Tibial nerve (tissue), 4 donors: ENCODE measurements at regions not wholly inside any gene's neighbourhood (a gene's known extent, or its start where the extent isn't known, plus 50 kb on each side); places are given as distances from the start of the nearest gene placed in this dataset.

Experiments
- DNase-seq, 2 donors: peaks; one replicate each; pipeline ENCODE4 v3.0.0-alpha.2; 2019; ENCODE audit warnings: low spot score in 2 of 2
- H3K27ac ChIP-seq, 4 donors: fragments of 200-600 bp; sonication (generic) in 3 of 4; one replicate each; pipeline ENCODE4 v1.5.1; 2017 to 2019; ENCODE audit warnings: mild to moderate bottlenecking in 1 of 4
- H3K27me3 ChIP-seq, 2 donors: fragments of 200-600 bp; sonication (generic) in 1 of 2; one replicate each; pipeline versions ENCODE4 v1.5.1 to v1.6.0; 2017 to 2019
- H3K36me3 ChIP-seq, 3 donors: fragments of 200-600 bp; sonication (generic); one replicate each; pipeline ENCODE4 v1.5.1; 2018 to 2019
- H3K4me1 ChIP-seq, 4 donors: fragments of 200-600 bp; sonication (generic) in 3 of 4; one replicate each; pipeline ENCODE4 v1.5.1; 2017 to 2019
- H3K4me3 ChIP-seq, 4 donors: fragments of 200-600 bp; sonication (generic) in 3 of 4; one replicate each; pipeline ENCODE4 v1.5.1; 2017 to 2019; ENCODE audit warnings: mild to moderate bottlenecking in 1 of 4, moderate library complexity in 1 of 4
- H3K9me3 ChIP-seq, 4 donors: fragments of 200-600 bp; sonication (generic) in 3 of 4; one replicate each; pipeline ENCODE4 v1.5.1; 2017 to 2019
- CTCF ChIP-seq, 5 experiments: fragments of 200-600 bp in 3 of 5; fragments of 450-650 bp in 2 of 5; sonication (generic) in 3 of 5; IDR thresholded peaks; one replicate each; pipeline ENCODE4 v1.5.1; 2016 to 2019; ENCODE audit warnings: antibody characterized with exemption in 5 of 5, mild to moderate bottlenecking in 3 of 5, moderate library complexity in 2 of 5
- EP300 ChIP-seq, 2 donors: sonication (generic); formaldehyde crosslinking; IDR thresholded peaks; one replicate each; pipeline ENCODE4 v1.6.1; 2017; ENCODE audit warnings: antibody characterized with exemption in 2 of 2, mild to moderate bottlenecking in 1 of 2
- POLR2A ChIP-seq, 2 donors: fragments of 450-650 bp; IDR thresholded peaks; one replicate each; pipeline ENCODE4 v1.6.1; 2017; ENCODE audit warnings: antibody characterized with exemption in 2 of 2, mild to moderate bottlenecking in 2 of 2, moderate library complexity in 2 of 2
- WGBS, 2 donors: methylation state at CpG; one replicate each; pipeline ENCODE4 v1.1.5; 2018; 5-methylcytosine and 5-hydroxymethylcytosine counted together

GRCh38 chr18:26653943-26654615 lies 105.7 kb upstream of the KCTD1 start:
- Histone ChIP-seq H3K27ac (peak overlapping the region in 2 of 4 donors; percentile 86 to 95), H3K4me3 (no peak overlapping the region), H3K9me3 (no peaks in the 10 kb centered on the region), H3K36me3 (no peaks in the 10 kb centered on the region), H3K27me3 (peaks cover 0 to 2% of the 10 kb centered on the region in 2 donors), H3K4me1 (peaks cover 0 to 50% (median 7%) of the 10 kb centered on the region in 4 donors)
- DNase-seq, result no peak
- 38 to 42% methylated on average over 5 of the region's 5 CpGs for WGBS, 2 donors
- no peak for TF ChIP-seq EP300 (IDR thresholded peaks at IDR 0.05)
- TF ChIP-seq POLR2A (IDR thresholded peaks at IDR 0.05), result no peak
- TF ChIP-seq CTCF (IDR thresholded peaks at IDR 0.05), result no peak

- Histone ChIP-seq H3K4me1 (peaks cover 0 to 38% (median 6%) of the 10 kb centered on the region in 4 donors), H3K27ac (no peak overlapping the region), H3K9me3 (no peaks in the 10 kb centered on the region), H3K4me3 (no peak overlapping the region), H3K27me3 (no peaks in the 10 kb centered on the region), H3K36me3 (no peaks in the 10 kb centered on the region)
- TF ChIP-seq EP300 (IDR thresholded peaks at IDR 0.05) (no peak), POLR2A (IDR thresholded peaks at IDR 0.05) (no peak), CTCF (IDR thresholded peaks at IDR 0.05) (no peak)
- WGBS, 2 donors, result 92 to 93% methylated on average over 6 of the region's 6 CpGs
- no peak for DNase-seq
Observed at GRCh38 chr18:26652501-26652900, 104.1 kb upstream of the KCTD1 start.

GRCh38 chr18:26650310-26651268 lies 102.2 kb upstream of the KCTD1 start:
- no peak for DNase-seq
- Histone ChIP-seq H3K27me3 (no peaks in the 10 kb centered on the region), H3K4me3 (peak overlapping the region in 1 of 4 donors; percentile 7), H3K9me3 (no peaks in the 10 kb centered on the region), H3K36me3 (no peaks in the 10 kb centered on the region), H3K4me1 (peaks cover 0 to 30% (median 4%) of the 10 kb centered on the region in 4 donors), H3K27ac (peak overlapping the region in 3 of 4 donors; percentile 66 to 89 (median 86))
- TF ChIP-seq EP300 (IDR thresholded peaks at IDR 0.05) (peak in 1 of 2 donors; percentile 25), POLR2A (IDR thresholded peaks at IDR 0.05) (no peak), CTCF (IDR thresholded peaks at IDR 0.05) (no peak)
- WGBS, 2 donors, result 23 to 30% methylated on average over 6 of the region's 6 CpGs

GRCh38 chr18:26649193-26649543 lies 100.8 kb upstream of the KCTD1 start:
- Histone ChIP-seq H3K36me3 (no peaks in the 10 kb centered on the region), H3K4me1 (peaks cover 0 to 16% (median 2%) of the 10 kb centered on the region in 4 donors), H3K27ac (peak overlapping the region in 2 of 4 donors; percentile 86 to 89), H3K27me3 (no peaks in the 10 kb centered on the region), H3K9me3 (no peaks in the 10 kb centered on the region), H3K4me3 (no peak overlapping the region)
- TF ChIP-seq CTCF (IDR thresholded peaks at IDR 0.05) (no peak), POLR2A (IDR thresholded peaks at IDR 0.05) (no peak), EP300 (IDR thresholded peaks at IDR 0.05) (no peak)
- DNase-seq, result no peak
- 72 to 75% methylated on average over 6 of the region's 6 CpGs for WGBS, 2 donors
